Neural progenitor cell (in vitro differentiated cells): ENCODE measurements at regions not wholly inside any gene's neighbourhood (a gene's known extent, or its start where the extent isn't known, plus 50 kb on each side); places are given as distances from the start of the nearest gene placed in this dataset.

Experiments
- CTCF ChIP-seq: fragments of 200-600 bp; sonication (generic); IDR thresholded peaks from 2 replicates; pipeline ENCODE4 v1.5.1; 2017; ENCODE audit warnings: antibody characterized with exemption, mild to moderate bottlenecking
- EZH2 ChIP-seq: fragments of 200-600 bp; sonication (generic); IDR thresholded peaks from 2 replicates; pipeline ENCODE4 v1.6.1; 2017; ENCODE audit warnings: antibody characterized with exemption, mild to moderate bottlenecking, moderate library complexity
- EZH2phosphoT487 ChIP-seq: fragments of 200-600 bp; sonication (generic); IDR thresholded peaks from 2 replicates; pipeline ENCODE4 v1.6.1; 2017; ENCODE audit warnings: antibody characterized with exemption

- TF ChIP-seq CTCF (no peak), EZH2phosphoT487 (no peak), EZH2 (no peak)
Observed at GRCh38 chr3:135688003-135688402, 277.5 kb upstream of the PPP2R3A start.
